ENCODE measurements at regions not wholly inside any gene's neighbourhood (a gene's known extent, or its start where the extent isn't known, plus 50 kb on each side); places are given as distances from the start of the nearest gene placed in this dataset.
"Not testable (repeated sequence)": the region's sequence is repeated elsewhere in the genome, so short reads cannot be mapped to it uniquely, and the experiment has no call there.

DNA sequence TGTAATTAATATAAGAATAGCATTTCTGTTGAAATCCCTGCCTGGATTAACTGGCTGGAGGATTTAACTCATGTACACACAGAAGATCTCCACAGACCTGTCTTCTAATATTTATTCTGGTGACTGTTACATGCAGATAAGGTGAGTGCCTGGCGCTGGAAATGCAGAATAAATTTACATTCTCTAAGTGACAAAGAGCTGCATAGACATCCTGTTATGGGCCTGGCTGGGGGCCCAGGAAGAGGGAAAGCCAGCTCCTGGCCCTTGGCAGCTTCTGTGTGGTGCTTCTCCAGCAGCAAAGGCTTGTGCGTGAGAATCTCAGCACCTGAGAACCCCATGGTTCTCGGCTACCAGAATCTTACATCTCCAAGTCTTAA is 446.6 kb downstream of the PTPRU start:
- DNase-seq (ENCODE audit: low spot score), result no peak

DNA sequence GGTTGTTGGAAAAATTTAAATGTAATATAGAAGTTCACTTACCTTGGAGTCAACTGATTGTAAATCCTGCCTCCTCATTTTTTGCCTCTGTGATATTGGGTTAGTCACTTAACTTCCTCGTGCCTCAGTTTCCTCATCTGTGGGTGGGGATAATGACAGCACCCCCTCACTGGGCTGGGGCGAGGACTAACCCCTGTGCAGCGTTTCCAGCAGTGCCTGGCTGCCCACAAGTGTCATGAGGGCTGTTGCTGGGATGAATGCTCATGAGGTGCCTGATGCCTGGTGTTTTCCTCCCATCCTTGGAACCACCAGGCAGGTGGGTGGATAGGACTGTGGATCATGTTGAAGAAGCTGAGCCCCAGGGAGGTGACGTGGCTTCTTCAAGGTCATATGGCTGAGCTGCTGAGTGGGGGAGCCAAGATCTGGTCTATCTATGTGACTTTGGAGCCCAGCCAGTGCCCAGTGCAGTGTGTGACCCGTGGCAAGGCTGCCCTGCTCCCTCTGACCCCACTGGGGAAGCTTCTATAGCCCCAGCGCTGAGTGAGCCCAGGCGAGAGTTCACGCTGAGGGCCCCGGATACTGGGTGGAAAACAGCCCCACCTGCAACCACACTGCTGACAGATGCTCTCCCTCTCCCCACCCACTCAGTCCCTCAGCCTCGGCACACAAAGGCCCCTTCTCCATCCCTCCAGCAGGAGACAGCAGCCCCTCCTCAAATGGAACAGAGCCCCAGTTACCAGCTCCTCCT is 446.0 kb downstream of the PTPRU start:
- DNase-seq (ENCODE audit: low spot score), result no peak

DNA sequence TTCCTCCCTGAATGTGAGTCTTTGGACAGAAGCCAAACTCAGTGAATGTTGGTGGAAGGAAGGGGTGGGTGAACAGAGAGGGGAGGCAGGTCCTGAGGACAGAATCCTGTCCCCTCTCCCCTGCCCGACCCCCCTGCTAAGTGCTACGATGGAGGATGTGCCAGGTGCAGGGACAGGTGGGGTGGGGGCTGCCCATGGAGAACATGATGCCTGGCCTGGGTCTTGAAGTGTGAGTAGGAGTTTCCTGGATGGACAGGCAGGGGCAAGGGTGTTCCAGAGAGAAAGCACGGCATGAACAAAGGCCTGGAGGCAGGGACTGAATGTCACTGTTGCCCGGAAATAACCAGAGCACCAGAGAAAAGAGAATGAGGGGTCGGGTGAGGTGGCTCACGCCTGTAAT is 445.1 kb downstream of the PTPRU start:
- not testable (repeated sequence) for DNase-seq (ENCODE audit: low spot score)

DNA sequence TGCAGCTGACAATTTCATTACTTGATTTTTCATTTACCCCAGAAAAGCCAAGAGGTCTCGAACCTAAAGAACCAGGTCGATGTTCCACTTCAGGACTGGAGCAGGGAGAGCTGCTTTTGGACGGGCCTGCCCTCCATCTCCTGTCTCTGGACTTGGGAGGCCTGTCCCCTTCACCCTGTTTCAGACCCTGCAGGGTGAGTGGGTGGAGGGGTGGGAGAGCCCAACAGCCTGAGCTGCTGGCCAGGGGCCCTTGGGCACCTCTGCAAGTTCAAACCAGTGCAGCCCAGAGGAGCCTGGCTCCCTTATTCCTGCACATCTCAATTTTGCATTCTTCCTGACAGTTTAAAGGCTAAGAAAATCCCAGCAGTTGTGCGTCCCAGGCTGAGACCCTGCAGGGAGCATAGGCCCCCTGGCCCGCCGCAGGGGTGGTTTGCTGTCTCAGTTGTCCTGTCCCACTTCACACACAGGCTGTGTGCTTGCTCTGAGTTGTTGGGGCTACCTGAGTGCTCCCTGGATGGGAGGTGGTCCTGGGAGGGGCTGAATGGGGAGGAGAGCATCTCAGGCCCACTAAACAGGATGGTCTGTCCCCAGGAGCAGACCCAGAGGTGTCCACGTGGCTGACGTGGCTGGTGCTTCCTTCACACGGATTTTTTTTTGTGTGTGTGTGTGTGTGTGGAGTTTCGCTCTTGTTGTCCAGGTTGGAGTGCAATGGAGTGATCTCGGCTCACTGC is 443.7 kb downstream of the PTPRU start:
- DNase-seq (ENCODE audit: low spot score), result no peak

DNA sequence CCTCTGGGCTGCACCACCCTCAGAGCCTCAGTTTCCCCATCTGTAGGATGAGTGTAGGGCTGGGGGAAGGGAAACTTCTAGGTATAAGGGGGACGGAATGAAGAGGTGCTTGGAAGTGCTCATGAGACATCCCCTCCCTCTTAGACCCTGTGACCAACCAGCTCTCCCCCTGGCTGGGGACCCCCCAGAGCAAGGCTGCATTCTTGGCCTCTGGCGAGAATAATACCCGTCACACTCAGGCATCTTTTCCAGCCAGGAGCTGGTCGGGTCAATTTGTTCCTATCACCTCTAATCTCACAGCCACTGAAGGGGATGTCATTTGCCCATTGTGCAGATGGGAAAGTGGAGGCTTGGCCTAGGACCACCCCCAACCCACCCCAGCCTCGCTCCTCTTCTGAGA is 443.0 kb downstream of the PTPRU start:
- DNase-seq (ENCODE audit: low spot score), result no peak

DNA sequence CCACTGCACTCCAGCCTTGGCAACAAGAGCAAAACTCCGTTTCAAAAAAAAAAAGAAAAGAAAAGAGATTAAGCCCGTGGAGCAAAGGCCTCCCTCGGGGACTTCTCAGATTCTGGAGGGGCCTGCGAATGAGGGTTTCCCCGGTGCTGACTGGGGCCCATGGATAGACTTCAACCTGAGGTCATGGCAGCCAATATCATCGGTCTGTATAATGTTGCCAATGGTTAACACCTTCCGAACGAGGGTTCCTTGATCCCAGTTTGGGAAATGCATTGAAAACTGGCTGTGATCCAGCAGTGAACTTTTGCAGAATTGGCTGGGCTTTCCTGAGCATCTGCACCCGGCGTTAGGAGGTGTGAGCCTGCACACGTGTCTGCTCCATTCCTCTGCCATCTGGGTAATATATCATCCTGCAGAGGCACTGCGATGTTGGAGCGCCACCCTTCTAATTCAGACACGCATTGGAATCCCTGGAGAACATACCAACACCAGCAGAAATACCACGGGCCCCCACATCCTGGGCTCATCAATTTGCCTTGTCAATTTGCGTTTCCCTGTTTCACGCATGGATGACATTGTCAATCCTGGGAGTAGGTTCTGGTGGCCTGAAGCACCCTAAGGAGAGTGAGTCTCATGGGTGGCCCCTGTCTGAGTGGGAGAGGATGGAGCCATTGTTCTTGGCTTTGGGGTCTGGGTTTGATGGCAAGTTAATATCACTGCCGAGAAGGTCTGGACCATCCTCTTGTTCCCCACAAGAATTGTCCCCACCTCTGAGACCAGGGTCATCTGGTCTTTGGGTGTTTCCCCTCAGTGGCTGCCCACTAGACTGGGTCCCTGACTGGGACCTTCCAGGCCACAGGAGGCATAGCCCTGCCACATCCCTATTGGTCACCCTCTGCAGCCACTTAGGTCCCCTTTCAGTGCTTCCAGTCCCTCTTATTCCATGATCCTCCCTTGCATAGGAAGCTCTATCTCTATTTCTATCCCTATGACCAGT is 441.0 kb downstream of the PTPRU start:
- no peak for DNase-seq (ENCODE audit: low spot score)

DNA sequence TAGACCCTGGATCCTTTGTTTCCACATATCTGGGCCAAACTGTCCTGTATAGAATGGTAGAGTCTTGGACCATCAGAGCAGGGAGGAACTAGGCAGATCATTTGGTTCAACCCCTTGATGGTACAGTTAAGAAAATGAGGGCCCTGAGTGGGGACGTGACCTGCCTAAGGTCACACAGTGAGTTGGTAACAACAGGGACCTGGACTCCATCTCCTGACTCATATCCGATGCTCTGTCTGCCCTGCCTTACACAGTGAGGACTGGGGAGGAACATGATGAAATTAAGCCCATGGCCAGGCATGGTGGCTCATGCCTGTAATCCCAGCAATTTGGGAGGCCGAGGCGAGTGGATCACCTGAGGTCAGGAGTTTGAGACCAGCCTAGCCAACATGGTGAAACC is 440.2 kb downstream of the PTPRU start:
- no peak for DNase-seq (ENCODE audit: low spot score)

DNA sequence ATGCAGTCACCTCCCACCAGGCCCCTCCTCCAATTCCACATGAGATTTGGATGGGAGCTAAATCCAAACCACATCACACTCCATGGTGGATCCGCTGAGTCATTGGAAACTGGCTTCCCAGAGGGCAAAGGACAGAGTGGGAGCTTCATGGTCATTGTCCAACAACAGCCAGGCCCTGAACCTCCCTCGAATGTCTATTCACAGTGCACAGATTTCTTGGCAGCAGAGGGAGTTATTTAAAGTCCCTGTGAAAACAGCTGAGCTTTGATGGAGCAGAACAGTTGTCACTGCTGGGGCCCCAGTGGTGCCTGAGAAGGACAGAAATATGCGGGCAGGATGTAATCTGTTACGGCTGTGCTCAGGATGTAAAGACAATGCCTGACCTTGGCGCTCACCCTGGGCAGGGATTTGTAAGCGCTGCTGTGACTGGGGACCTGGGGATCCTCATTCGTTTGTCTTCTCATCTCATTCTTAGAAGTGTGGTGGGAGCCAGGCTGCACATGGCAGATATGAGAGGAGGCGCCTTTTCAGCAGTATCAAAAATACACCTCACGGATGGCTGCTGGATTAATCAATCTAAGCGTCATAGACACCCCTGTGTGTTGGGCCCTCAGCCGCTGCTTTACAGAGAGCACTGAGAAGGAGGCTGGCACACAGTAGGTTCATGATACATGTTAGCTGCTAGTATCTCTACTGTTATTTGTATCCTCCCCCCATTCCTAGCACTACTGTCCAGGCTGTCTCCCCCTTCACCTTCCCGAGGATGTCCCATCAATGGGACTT is 439.4 kb downstream of the PTPRU start:
- DNase-seq (ENCODE audit: low spot score), result no peak

DNA sequence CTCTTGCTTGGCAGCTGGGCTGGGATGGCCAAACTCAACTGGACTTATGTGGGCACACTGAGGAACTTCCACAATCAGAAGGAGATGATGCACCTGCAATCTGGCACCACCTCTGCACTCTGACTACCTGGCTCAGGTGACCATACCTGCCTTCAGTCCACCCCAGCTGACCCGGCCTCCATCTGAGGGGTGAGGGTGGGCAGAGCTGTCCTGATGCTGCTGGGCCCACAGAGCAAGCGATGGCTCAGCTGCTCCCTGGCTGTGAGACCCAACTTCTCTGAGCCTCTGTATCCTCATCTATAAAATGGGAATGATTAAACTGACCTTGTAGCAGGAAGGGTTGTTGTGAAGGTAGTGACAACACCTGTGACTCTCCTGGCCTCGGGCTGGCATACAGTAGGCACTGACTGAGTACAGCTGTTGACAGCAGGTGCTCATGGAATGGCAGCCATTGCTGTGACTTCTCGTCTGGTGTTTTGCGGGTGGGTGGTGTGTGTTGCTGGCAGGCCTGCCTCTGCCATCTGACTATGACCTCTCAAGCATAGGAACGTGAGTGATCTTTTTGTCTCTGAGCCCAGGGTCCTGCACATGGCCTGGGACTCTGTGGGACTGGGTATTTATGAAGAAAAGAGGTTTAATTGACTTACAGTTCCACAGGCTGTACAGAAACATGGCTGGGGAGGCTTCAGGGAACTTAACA is 438.5 kb downstream of the PTPRU start:
- DNase-seq (ENCODE audit: low spot score), result no peak

DNA sequence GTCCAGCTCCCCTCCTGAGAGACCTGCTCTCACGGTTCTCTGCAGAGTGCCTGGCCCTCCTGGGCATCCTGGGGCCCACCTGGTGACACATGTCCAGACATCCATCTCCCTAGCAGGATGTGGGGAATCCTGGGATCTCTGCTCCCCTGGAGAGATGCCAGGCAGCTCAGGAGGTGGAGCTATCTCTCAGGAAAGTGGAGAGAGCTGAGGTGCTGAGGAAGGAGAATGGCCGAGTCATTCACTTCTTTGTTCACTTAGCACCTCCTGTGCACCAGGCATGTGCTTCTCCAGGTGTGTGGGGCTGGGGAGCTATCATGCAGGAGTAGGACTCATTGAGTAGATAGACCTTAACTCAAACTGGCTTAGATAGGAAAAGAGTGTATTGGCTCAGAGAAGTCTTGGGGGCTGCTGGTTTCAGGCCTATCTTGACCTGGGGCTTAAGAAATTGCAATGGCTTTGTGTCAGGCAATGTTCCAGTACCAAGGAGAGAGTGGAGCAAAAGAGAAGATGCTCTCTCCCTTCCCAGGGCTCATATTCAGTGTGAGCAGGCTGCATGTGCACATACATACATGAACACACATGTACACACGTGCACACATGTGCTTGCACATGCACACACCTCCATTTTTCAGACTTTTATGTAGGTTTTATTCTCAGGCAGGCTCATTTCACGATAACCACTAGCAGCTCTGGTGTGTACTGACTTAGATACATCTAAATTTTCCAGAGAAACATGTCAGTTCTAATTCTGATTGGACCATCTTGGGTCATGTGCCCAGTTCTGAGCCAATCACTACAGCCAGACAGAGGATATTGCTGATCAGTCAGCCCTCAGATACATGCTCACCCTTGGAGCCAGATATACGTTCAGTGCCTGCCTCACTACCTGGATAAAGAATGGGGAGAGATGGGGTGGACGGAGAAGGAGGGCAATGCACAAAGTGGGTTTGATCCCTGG is 437.6 kb downstream of the PTPRU start:
- no peak for DNase-seq (ENCODE audit: low spot score)

DNA sequence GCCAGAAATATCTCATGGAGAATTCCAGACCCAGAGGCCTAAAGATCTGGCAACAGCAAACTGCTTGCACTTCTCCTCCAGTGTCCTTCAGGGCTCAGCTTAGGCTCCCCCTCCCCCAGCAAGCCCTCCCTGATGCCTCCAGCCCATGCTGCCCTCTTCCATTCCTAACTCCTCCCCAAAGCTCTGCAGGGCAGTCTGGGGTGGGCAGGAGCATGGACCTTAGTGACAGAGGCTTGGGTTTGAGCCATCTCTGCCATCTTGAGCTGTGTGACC is 436.8 kb downstream of the PTPRU start:
- DNase-seq (ENCODE audit: low spot score), result no peak

DNA sequence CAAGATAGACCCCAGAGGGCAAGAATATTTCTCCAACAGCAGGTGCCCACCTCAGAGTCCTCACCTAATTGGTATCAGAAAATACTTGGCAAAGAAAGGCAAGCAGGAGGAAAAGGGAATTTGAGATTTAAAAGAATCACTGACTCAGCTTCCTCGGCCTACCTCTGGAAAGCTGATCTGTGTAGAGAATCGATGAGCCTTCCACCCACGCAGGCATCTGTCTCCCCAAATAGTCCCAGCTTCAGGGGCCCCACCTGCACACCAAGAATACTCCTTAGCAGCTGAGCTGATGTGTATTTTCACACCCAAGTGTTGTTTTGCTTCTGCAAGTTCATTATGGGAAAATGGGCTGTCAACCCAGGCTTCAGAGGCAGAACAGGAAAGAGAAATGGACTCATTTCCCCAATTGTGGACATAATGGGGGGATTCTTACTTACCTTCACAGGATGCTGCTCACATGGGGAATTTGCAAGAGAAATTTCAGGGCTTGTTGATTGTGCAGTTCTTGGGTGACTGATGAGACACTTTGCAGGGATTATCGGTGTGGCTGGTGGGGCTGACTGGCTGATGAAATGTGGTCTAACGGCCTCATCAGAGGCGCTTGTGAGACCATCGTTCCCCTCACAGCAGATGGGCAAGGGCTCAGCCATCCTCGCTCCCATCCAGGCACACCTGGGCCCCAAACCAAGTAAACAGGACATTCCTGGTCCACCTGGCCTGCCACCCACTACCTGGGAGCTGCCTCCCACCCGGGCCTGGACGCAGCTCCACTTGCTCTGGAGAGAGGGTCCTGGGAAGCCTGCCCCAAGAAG is 436.3 kb downstream of the PTPRU start:
- no peak for DNase-seq (ENCODE audit: low spot score)

DNA sequence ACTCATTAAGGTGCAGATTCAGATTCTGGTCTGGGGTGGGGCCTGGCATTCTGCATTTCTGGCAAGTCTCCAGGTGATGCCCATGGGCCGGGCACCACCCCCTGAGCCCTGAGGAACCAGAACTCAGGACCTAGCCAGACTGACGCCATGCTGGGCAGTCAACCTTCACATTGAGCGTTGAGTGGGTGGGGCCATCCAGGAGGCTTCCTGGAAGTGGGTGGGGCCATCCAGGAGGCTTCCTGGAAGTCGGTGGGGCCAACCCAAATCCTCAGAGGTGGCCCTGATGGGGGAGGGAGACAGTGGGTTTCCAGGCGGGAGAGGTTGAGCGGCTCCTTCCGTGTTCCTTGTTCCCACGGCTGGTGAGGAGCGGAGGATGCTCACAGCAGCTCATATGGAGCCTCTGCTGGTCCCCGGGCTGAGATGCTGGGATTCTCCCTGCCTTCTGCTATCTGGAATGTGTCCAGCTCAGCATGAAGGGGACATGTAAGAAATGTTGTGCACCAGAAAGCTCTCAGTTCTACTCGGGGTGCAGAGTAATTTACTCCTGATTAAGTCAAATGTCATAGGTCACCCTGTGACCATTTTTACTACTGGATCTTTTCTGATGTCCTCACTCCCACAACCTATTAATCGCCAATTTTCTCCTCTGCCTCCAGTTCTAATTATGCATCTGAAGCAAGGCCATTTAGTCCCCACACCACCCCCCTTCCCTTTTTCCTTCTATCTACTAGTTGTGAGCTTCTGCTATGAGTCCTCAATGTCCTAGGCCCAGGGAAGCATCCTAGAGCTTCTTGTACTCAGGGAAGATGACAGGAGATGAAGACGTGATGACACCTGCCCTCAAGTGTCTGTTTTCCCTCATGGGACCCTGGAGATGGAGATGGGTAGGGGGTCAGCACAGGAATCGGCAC is 435.4 kb downstream of the PTPRU start:
- no peak for DNase-seq (ENCODE audit: low spot score)

DNA sequence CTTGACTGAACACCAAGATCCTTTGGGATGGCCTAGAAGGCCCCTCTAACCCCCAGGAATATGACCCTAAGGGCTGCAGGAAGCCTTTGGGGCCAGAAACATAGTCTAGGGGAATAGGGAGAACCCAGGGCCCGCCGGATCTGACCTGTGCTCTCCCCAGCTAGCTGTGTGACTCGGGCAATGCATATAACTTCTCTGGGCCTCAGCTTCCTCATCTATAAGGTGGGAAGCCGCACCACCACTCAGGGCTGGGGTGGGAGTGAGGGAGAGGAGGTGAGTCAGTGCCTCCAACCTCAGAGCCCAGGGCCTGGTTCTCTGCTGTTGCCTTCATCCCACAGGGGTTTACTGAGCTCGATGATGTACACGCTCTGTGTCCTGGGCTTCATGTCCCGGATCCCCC is 434.4 kb downstream of the PTPRU start:
- no peak for DNase-seq (ENCODE audit: low spot score)

DNA sequence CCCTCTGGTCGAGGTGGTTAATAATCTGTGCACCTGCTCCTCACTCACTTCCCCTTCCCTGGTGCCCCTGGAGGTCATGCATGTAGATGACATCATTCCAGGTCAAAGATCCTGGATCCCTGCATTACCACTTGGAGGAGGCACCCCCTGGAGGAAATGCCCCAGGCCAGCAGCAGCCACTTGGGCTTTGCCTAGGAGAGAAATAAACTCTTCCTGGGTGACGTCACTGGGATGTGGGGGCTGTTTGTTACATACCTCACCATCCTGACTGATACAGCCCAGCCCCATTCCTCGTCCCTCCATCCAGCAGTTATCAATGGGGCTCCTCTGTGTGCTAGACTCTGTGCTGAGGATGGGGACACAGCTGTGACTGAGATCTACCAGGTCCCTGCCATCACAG is 433.6 kb downstream of the PTPRU start:
- no peak for DNase-seq (ENCODE audit: low spot score)

DNA sequence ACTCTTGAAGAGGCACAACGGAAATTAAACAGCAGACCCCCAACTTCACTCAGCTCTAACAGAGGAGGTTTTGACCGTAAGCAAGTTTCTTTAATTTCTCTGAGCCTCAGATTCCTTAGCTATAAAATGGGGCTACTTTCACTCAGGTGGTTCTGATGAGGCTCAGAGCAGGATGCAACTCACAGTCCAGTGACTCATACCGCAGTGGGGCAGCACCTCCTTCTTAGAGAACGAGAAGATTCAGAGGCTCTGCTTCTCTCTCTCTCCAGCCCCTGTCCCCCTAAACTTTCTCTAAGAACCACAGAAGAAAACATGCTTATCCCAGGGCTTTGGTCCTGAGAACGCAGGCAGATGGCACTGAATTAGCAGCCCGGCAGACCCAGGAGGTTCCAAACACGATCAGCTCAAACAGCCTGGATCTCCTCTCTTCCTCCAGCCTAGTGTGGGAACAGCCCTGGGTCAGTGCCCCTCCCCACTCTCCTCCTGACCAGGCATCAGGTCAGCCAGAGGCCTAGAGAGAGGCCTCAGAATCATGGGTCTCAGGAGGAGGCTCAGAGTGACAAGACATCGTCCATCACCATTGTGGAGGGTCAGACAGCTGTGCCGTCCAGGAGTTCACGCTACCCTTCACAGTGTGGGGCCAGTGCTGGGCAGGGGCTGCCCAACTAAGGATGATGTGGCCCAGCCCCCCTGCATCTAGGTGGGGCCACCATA is 433.0 kb downstream of the PTPRU start:
- no peak for DNase-seq (ENCODE audit: low spot score)

DNA sequence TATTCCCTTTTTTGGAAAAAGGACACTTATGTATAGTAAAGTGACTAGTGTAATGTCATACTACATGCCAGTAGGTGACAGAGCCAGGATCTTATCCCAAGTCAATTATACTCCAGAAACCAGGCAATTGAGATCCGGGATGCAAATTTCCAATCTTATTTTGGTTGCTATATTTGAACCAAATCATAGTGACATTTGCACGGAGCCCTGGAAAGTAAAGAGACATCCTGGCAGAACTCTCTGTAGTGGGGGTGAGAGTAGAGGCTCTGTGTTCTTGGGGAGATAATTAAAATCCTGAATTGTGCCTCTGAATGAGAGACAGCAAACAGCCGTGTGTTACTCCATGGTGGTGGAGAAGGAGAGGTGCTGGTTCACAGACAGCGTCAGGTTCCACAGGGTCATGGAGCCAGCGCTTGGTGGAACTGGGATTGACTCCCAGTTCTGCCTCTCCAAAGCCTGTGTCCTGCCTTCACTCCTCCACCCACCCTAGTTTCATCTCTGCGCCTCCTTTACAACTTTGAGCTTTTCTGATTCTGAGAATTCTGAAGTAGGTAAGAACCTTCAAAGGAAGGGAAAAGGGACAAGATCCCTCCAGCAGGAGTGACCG is 432.3 kb downstream of the PTPRU start:
- no peak for DNase-seq (ENCODE audit: low spot score)

Data from activated CD4-positive, alpha-beta T cell treated with anti-CD3 and anti-CD28 coated beads, Interleukin-2, Interleukin-4, amounts not matched to agents 100 ng/mL and 50 ng/mL, durations not matched to agents 16 hours and 8 hours (primary cell).